DOHH2 (cell line): ENCODE measurements at regions not wholly inside any gene's neighbourhood (a gene's known extent, or its start where the extent isn't known, plus 50 kb on each side); places are given as distances from the start of the nearest gene placed in this dataset.

ENCODE experiments used
- CTCF ChIP-seq: fragments of 200-600 bp; sonication (generic); IDR thresholded peaks from one replicate; pipeline ENCODE4 v1.5.1; 2014; ENCODE audit warnings: antibody characterized with exemption, mild to moderate bottlenecking, low read depth, low read length; ENCODE audit not compliant: poor library complexity, severe bottlenecking
- EZH2phosphoT487 ChIP-seq: fragments of 200-600 bp; sonication (generic); IDR thresholded peaks from 2 replicates; pipeline ENCODE4 v1.6.1; 2017; ENCODE audit warnings: borderline replicate concordance, mild to moderate bottlenecking, antibody characterized with exemption, low read length, moderate library complexity, mixed read lengths

GRCh38 chr4:35520059-35520458, 724.3 kb downstream of the ARAP2 start:
- TF ChIP-seq CTCF (no peak), EZH2phosphoT487 (no peak)
